Globus pallidus (tissue), 1 donor: ENCODE measurements at regions not wholly inside any gene's neighbourhood (a gene's known extent, or its start where the extent isn't known, plus 50 kb on each side); places are given as distances from the start of the nearest gene placed in this dataset.

Experiments used
- DNase-seq: peaks from one replicate; pipeline ENCODE4 v3.0.0-alpha.2; 2015; ENCODE audit warnings: low spot score

DNA sequence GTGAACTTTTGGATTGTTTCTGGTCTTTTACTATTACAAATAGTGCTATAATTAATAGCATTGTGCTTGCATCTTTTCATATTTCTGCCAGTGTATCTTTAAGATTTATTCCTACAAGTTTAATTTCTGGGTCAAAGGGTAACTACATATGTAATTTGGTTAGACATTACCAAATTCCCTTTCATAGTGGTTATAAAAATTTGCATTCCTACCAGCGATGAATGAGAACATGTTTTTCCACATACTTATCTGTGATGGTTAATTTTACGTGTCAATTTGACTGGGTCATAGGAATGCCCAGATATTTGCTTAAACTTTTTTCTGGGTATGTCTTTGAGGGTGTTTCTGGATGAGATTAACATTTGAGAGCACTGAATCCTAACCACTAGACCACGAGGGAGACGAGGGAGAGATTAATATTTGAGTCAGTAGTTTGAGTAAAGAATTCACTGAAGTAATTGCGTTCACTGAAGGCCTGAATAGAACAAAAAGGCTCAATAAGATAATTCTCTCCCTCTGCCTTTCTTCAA, 132.3 kb upstream of the NEO1 start:
- DNase-seq, result no peak

DNA sequence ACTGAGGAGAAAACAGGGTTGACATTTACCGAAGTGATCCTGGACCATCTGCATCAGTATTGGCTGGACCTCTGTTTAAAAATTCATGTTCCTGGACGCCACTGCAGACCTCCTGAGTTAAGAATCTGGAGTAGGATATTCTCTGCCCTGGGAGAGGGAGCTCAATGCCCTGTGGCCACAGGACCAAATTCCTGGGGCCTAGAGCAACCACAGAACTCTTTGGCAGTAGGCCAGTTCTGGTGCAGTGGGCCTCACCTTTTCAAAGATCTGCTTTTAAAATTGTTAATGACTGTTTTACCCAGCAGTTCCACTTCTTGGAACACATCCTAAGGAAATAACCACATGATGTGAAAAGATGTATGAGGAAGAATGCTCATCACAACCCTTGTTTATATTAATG, 133.3 kb upstream of the ADPGK start:
- no peak for DNase-seq

DNA sequence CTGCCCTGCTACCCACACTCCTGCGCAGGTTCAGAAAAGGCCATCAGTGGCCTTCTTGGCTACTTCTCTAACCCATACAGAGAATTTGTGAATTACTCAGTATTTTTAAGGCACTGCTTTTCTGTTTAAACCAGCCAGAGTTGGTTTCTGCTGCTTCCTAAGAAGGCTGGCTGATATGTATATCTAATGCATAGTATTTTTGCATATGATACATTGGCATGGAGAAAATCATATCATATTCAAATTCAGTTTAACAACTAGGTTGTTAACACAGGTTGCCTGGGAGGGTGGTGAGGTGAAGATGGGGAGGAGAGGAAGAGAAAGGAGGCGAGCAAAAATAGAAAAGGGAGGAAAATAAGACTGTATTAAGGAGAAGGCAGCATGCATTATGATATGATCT, 132.8 kb upstream of the ADPGK start:
- DNase-seq, result no peak

DNA sequence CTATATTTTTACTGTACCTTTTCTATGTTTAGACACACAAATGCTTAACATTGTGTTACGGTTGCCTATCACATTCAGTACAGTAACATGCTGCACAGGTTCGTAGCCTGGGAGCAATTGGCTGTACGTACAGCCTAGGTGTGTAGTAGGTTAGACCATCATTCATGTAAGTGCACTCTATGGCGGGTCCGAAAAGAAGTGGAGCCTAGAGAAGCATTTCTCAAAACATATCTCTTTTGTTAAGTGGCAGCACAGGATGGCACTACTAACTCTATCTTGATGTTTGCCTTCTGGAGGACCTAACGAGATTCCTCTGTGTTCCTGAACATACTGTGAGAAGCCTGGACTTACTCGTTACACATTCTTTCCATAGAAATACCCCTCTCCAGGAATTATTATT, 132.3 kb upstream of the ADPGK start:
- DNase-seq, result no peak

DNA sequence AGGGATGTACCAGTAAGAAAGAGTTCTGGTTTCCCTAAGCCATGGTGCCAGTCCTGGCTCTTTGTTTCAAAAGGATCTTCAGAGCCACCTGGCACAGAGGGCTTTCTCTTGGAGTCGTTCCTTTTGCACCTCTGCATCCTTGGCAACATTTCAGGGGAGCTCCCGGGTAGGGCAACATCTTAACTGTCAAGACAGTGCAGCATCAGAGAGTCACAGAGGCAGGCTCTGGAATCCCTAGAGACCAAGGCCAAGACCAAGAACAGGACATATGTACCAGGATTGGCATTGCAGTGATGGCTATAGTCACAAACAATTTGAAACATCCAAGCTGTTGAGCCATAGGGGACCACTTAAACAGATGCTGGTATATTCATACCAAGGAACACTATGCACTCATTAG, 129.4 kb upstream of the ADPGK start:
- no peak for DNase-seq

DNA sequence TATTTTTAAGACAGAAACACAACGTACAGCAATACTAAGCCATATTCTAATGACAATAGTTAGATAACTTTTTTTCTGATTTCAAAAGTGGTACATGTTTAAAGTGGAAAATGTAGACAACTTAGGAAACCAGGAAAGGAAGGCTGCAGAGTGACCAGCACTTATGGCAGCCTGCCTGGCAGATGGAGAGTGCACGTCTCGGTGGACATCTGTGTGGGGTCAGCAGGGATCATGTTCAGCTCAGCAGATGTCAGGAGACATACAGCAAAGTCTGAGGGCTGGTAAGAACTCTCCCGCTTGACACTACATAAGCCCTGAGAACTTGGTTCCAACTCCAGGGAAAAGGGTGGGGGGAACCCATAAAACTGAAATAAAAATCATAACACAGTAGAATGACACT, 128.6 kb upstream of the ADPGK start:
- DNase-seq, result no peak

DNA sequence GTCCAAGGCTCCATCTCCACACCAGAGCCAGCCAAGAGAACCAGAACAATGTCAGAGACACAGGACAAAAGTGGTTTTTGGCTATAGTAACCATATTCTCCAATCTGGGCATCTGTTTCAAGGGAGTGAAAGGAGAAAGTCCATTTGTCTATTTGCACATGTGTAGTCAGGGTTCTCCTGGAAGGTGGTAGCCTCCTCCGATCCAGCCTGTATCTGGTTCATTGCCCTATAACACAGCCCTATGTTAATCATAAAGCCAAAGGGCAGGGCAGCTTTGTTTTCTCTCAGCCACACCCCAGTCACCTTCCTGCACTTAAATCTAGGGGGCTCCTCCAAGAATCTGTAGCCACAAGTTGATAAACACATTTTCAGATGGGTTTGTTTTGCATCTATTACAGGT, 128.1 kb upstream of the ADPGK start:
- DNase-seq, result no peak

DNA sequence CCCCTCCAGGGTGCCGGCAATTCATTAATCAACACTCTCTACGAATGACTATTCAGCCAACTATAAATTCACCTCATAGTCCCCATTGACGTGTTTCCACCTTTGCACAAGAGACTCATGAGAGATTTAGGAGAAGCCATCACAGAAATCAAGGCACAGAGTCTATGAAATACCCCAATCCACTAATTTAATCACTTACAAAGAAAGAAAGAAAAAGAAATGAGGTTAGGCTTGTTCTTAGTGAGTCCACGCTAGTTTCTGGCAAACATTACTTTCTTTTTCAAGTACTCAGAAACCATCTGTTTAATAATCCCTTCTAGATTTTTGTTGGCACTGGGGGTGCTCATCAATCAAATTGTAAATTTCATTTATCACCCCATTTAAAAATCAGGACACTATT, 125.2 kb upstream of the ADPGK start:
- no peak for DNase-seq

DNA sequence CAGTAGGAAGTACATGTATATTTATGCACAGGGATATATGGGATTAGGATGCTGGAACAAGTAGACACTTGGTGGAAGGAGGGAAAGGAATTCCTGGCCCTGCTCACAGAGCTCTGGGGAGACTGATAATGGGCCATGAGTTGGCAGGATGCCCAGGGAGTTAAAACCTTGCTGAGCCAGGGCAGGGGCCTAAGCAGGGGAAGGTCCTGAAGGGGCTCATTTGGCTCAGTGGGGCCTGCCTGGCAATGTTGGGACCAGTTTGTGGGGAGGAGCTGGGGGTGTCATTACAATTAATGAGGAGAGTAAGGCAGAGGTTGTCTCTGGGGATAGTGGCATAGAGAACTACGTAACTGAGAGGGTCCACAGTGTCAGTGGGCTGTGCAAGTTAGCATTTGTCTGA, 124.2 kb upstream of the ADPGK start:
- DNase-seq, result no peak

DNA sequence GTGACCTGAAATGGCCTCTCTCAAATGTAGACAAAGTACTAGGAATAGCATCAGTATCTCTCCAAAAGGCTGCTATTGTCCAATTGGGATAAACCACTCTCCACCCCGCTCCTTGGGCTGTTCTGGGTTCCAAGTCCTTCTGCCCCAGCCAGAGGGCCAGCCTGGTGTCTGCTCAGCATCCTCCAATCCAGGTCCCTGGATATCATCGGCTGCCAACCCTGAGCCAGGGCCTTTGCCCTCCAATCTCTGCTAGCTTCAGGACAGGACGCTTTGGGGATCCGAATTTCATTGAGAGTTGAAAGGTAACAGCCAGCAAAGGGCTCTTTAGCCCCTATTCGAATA, 119.3 kb upstream of the ADPGK start:
- no peak for DNase-seq

DNA sequence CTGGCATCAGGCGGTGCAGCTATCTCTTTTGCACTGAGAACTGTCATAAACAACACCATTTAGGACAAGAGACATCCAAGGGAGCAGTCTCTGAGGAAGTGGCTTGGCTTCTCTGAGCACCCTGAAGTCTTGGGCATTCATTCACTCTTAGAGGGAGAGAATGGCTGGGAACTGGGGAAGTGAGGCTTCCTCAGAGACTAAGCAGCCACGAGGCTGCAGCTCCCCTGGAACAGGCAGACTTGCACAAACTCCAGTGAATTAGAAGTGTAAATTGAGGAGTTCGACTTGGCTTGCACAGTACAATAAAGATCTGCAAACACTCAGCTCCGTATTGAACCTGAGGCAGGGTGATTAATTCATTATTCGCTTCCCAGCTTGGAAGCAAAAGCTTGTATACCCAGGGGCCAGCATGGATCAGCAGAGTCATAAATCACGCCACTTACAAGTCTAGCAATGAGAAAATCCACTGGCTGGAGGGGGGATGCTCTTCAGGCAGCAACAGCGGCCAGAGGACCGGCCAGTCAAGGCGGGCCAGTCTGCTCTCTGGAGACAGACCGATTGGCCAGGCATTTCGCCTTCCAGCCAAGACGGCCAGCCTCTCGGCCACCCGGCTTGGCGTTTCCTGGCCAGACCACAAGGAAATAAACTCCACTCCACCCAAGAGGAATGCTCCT, 118.8 kb upstream of the ADPGK start:
- DNase-seq, result peak; percentile 31

DNA sequence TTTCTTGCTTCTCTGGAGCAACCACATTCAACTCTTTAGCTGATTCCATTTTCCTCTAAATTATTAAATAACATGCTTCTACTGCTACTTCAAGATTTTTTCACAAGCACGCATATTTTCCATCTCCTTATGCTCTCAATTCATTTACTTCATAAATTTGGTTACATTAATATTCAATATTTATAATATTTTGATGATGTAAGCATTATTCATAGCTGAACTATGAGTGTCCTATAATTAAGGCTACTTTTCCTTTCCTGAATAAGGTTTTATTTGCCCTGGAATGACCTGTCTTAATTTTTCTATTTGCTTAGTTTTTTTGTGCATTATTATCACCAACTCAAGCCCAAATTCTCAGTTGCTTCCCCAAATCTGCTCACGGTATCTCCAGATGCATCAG, 109.4 kb upstream of the ADPGK start:
- no peak for DNase-seq

DNA sequence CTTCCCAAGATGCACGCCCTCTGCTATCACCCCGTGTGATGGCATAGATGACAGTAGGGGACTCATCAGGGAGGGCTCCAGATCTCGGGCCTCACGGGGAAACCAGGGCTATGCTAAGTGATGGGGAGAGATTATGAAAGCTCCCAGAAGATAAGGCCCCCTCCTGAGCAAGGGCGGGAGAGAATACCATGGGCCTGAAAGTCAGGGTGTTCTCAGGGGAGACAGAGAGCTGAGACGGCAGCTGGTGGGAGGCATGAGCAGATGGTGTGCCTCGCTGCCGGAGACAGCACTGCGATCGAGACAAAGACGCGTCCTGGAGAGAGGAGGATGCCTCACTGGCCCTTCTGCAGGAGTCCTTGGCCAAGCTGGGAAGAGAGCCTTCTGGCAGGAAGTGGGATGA, 106.5 kb upstream of the ADPGK start:
- DNase-seq, result no peak

DNA sequence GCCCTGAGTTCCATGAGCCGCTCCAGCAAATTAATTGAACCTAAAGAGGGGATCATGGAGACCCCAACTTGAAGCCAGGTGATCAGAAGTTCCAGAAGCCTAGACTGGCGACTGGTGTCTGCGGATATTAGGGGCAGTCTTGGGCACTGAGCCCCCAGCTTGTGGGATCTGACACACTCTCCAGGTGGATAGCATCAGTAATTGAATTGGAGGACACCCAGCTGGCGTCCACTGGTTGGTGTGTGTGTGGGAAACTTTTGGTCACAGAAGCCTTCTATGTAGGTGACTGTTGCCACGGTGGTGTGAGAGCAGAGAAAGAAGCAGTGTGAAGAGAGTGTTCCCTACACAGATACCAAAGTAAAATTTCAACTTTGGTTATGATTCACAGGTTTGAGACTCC, 106.0 kb upstream of the ADPGK start:
- no peak for DNase-seq

DNA sequence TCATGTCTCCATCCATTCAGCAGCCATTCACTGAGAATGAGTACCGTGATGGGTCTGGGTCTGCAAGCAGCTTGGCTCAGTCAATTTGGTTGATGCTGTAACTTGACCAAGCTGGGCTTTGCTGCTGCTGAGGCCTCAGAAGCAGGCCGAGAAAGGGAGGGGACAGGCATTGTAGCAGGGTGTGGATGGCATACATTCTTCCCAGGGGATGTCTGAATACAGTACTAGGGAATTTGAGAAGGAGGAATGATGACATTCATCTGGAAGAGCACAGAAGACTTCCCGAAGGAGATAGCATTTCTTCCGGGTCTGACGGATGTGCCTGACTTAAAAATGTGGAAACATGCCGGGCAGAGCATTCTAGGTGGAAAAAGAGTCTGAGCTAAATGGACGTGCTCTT, 105.3 kb upstream of the ADPGK start:
- no peak for DNase-seq

DNA sequence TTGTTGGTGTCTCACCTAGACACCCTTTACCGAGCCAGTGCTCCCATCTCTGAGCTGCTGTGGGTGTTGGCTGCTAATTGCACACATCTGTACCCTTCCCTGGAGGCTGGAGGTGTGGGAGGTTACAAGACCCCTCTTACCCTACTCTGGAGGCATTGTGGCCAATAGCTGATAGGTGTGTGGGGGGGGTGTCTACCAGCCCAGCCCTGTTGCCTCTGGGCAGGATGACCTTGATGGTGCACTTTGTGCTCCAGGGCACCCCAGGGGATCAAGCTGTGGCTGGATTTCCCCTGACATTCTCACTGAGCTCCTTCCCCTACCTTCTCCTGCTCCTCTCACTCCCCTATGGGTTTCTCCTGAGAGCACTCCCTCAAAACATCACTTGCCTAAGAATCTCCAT, 104.7 kb upstream of the ADPGK start:
- no peak for DNase-seq

DNA sequence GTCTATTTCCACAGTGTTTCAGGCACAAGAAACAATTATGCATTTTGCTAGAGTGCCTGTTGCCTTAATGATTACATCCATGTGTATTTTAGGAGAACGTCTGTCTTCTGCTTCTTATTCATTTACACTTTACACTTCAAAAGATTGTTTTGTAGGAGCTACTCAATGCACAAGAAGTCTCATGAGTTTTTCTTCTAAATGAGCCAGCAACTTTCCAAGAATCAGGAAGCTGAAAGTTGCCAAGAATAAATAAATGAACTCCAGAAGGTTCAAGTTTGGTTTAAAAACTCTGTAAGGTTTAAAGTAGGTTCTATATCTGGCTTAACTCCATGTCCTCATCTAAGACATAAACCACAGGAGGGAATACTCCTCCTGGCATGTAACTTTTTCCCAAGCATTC, 103.8 kb upstream of the ADPGK start:
- no peak for DNase-seq

DNA sequence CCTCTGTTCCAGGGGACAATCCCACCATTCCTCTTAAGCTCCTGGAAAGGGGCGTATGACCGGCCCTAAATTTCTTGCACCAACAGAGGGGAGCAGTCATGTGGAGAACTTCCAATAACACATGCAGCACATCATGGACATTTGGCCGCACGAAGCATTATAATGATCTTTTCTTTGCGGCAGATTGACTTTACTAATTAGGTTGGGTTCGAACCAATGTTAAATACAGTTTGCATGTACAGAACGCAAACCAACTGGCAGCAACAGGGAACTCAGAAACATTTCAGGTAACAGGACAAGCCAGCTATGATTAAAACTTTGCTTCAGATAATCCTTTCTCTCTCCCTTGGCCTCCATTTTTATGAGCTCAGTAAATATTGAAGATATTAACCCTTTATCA, 100.8 kb upstream of the ADPGK start:
- DNase-seq, result no peak

DNA sequence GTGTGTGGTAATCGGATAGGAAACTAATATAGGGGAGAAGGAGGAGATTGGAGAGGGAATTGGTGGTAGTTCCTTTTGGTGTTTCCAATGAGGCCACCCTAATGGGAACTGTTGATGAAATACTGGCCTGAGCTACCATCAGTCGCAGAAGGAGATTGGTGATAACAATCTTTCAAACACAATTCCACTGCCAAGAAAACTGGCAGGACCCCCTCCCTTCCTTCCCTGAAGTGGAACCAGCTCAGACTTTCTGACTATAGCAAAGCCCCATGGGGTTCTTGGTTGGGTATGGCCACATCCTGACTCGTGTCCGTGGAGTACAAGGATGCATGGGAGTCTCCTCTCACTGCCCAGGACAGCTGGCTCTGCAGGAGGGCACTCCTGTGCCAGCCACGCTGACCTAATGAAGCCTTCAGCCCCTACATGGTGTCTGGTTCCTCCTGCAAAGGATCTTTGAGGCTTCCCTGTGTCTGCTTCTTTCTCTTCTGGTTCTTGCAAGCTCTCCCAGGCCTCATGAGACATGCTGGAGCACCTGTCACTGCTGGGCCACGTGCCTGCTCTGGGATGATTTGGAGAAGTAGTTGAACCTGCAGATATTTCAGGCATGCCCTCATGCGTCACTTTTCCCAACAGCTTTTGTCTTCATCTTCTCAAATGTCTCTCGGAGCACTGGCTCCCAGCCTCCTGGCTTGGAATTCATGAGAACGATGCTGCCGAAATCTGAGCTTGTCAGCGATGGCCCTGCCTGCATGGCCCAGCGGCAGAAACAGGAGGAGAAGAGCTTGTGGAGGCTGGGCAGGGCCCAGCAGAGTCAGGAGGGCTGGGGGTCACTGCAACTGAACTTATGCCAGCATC, 90.0 kb upstream of the ADPGK start:
- DNase-seq, result no peak

DNA sequence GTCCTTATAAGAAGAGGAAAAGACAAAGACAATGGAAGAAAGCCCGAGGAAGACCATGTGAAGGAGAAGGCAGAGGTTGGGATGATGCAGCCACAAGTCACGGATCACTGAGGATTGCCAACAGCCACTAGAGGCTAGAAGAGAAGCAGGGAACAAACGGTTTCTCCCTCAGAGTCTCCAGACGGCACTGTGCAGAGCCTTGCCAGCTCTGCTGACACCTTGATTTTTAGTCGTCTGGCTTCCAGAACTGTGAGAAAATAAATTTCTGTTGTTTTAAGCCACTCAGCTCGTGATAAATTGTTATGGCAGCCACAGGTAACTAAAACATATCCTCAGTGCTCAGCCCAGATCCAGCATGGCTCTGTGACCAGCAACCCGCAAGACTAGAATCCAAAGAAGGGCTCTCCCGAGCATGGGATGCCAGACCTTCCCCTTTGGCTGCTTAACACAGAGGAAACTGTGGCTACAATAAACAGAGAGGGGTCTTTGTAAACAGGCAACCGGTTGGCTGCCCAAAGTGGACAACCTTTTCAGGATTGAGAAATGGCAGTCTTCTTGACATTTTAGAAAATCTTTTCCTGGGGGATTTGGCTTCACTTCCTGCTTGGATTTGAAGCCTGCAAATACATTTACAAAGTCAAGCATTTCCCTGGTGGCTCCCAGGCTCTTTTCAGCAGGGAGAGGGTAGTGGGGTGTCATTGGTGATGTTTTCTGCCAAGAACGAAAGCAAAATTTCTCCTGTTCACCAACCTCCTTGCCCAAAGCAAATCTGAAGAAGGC, 88.7 kb upstream of the ADPGK start:
- no peak for DNase-seq

DNA sequence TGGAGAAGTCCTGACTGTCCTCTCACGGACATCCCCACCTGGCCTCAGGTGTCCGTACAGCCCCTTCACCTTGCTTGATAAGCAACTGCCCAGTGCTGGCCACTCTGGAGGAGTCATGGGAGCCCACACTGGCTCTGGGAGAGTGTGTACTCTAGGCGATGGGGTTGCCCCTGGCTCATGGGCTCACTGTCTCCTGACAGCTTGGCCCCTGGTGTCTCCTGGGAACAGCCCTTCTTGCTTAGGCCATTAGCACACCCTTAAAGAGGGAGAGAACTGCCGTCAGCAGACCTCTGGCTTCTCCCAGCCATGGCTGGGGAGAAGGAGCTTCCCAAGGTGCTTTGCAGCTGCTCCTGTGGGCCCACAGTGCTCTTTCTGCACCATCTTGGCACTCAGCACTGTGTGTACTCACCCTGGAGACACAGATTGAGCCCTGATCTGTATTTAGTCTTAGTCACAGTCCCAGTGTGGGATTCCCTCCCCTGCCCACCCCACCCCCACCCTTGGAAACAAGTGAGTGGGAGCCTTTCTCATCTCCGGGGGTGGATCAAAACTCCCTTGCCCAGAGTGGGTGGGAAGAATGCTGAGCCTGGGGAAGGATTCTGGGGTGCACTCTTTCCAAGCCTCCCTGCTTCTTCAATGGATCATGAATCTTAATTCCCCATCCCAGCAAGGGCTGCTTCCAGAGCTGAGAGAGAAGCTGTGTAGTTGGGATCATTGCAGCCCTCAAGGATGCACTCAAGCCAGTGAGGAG, 83.5 kb upstream of the ADPGK start:
- DNase-seq, result no peak

DNA sequence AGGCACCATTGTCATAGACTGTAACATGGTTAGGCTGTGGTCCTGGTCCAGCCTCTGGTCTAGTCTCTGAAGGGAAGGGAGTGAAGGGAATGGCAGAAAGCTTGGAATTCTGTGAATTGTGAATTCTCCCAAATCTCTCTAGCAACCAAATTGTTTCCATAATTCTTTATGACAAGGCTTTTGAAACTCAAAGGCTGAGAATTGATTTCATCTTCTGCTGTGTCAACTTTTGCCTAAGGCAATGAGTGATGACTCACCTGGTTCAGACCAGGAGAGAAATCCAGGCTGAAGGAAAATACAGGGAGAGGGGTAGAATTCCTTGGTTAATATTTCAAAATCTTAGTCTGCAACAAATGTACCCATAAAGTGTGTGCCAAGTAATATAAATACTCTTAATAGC, 82.6 kb upstream of the ADPGK start:
- DNase-seq, result no peak
